RWPE2 (cell line): ENCODE measurements at regions not wholly inside any gene's neighbourhood (a gene's known extent, or its start where the extent isn't known, plus 50 kb on each side); places are given as distances from the start of the nearest gene placed in this dataset.

ENCODE experiments used
- ATAC-seq: fragments of 200-7000 bp; cut with Tn5 transposase; 3 replicates; pipeline ENCODE4 v1.9.1; 2021; ENCODE audit warnings: low read depth
- DNase-seq: peaks from one replicate; pipeline ENCODE4 v3.0.0-alpha.2; 2020; ENCODE audit warnings: low spot score
- H3K27ac ChIP-seq: fragments of 450-650 bp; 2 replicates; pipeline ENCODE4 v1.5.1; 2017; ENCODE audit warnings: mild to moderate bottlenecking; ENCODE audit not compliant: poor library complexity, severe bottlenecking
- H3K27me3 ChIP-seq: fragments of 250-450 bp; sonication (Bioruptor Pico); 2 replicates; pipeline ENCODE4 v1.5.1; 2021; ENCODE audit warnings: mild to moderate bottlenecking, moderate library complexity; ENCODE audit not compliant: insufficient read depth, poor library complexity, severe bottlenecking
- H3K36me3 ChIP-seq: fragments of 250-450 bp; sonication (Bioruptor Pico); 2 replicates; pipeline ENCODE4 v1.5.1; 2020; ENCODE audit warnings: low read depth, mild to moderate bottlenecking, moderate library complexity
- H3K4me1 ChIP-seq: fragments of 250-450 bp; sonication (Bioruptor Pico); 2 replicates; pipeline ENCODE4 v1.5.1; 2021; ENCODE audit warnings: mild to moderate bottlenecking, moderate library complexity; ENCODE audit not compliant: insufficient read depth, poor library complexity, severe bottlenecking
- H3K4me3 ChIP-seq: fragments of 250-450 bp; sonication (Bioruptor Pico); 2 replicates; pipeline ENCODE4 v1.5.1; 2021; ENCODE audit warnings: mild to moderate bottlenecking, moderate library complexity; ENCODE audit not compliant: severe bottlenecking
- H3K9me3 ChIP-seq: fragments of 250-450 bp; sonication (Bioruptor Pico); 2 replicates; pipeline ENCODE4 v1.5.1; 2021; ENCODE audit warnings: mild to moderate bottlenecking, moderate library complexity; ENCODE audit not compliant: severe bottlenecking
- TF ChIP-seq, protein P1 (sequence below): fragments of 450-650 bp; IDR thresholded peaks from one replicate; pipeline ENCODE4 v1.5.1; 2017; ENCODE audit warnings: mild to moderate bottlenecking, moderate library complexity; ENCODE audit not compliant: poor library complexity, severe bottlenecking

DNA sequence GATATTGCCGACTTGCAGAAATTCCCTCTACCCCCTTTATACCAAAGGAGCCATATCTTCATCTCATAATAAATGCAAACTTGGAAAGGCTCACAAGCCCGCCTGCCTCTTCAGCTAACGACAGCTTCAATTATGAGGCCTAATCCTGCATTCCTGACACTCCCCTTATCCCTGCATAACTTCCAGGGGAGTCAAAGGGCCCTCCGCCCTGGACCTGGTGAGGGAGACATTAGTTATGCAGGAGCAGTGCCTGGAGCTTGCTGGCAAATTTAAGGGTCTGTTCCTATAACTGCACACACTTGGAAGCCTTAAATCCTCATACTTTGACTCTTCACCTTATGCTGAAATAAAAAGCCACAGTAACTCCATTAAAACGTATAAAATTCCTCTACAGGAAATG lies 617.9 kb downstream of the BNC2 start:
- H3K9me3 ChIP-seq = no peaks in the 10 kb centered on the region
- TF ChIP-seq, protein P1, sequence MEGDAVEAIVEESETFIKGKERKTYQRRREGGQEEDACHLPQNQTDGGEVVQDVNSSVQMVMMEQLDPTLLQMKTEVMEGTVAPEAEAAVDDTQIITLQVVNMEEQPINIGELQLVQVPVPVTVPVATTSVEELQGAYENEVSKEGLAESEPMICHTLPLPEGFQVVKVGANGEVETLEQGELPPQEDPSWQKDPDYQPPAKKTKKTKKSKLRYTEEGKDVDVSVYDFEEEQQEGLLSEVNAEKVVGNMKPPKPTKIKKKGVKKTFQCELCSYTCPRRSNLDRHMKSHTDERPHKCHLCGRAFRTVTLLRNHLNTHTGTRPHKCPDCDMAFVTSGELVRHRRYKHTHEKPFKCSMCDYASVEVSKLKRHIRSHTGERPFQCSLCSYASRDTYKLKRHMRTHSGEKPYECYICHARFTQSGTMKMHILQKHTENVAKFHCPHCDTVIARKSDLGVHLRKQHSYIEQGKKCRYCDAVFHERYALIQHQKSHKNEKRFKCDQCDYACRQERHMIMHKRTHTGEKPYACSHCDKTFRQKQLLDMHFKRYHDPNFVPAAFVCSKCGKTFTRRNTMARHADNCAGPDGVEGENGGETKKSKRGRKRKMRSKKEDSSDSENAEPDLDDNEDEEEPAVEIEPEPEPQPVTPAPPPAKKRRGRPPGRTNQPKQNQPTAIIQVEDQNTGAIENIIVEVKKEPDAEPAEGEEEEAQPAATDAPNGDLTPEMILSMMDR = no peak

DNA sequence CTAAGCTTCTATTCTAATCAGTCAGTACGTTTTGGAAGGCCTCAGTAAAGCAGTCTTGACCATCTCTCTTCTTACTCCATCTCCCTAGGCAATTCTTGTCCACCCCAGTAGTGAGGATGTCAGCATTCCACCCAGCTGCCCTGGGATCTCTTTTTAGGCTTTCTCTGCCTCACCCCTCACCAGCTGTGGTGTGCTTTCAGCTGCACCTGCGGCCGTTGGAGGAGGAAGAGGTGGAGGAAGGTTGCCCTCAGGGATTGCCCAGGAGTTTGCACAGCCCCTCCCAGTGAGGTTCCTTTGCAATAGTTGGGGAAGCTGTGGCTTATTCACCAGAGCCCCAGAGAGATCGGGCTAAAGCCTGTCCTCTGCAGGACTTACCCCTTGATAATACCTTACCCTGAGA lies 615.8 kb downstream of the BNC2 start:
- no peak overlapping the region for H3K4me3 ChIP-seq
- H3K36me3 ChIP-seq = no peaks in the 10 kb centered on the region
- TF ChIP-seq, protein P1 = no peak
- H3K4me1 ChIP-seq = no peaks in the 10 kb centered on the region
- H3K27me3 ChIP-seq = no peaks in the 10 kb centered on the region
- DNase-seq (no peak), ATAC-seq (no peak)
- H3K27ac ChIP-seq = no peak overlapping the region
- H3K9me3 ChIP-seq = no peaks in the 10 kb centered on the region

More for the DNA sequence above, 617.9 kb downstream of the BNC2 start:
- DNase-seq (no peak), ATAC-seq (no peak)
- Histone ChIP-seq H3K27ac (no peak overlapping the region), H3K36me3 (no peaks in the 10 kb centered on the region), H3K4me3 (no peak overlapping the region), H3K27me3 (no peaks in the 10 kb centered on the region), H3K4me1 (no peaks in the 10 kb centered on the region)

DNA sequence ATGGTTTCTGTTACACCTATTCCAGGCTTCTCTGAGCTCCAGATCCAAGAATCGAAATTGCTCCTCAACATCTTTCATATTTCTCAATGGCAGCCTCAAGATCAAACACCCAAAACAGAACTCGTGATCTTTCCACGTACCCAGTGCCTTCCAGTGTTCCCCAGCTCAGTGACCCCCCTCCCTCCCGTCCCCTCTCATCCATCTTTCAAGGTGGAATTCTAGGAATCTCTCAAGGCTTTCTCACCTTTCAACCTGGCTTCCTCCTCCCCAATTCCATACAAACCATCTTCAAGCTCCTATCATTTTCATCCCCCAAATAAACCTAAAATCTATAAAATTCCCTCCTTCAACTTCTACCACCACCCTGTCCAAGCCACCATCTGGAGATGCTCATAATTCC lies 615.3 kb downstream of the BNC2 start:
- Histone ChIP-seq H3K9me3 (no peaks in the 10 kb centered on the region), H3K4me3 (no peak overlapping the region), H3K27ac (no peak overlapping the region), H3K4me1 (no peaks in the 10 kb centered on the region), H3K27me3 (no peaks in the 10 kb centered on the region), H3K36me3 (no peaks in the 10 kb centered on the region)
- TF ChIP-seq, protein P1 = no peak
- DNase-seq (no peak), ATAC-seq (no peak)

DNA sequence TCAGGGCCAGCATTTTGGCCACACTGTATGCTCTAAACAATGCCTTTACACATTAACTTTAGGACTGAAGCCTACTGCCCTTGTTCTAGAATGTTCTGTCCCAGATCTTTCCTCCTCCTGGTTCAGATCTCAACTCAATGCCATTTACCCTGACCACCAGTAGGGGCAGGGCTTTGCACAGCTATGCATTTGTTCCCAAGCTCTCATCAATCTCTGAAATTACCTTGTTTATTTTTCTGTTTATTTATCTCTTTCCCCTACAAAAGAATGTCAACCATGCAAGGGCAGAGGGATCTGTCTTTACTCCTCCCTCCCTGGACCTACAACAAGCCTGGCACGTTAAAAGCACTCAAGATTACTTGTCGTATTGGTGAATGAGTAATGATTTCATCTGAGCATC lies 612.9 kb downstream of the BNC2 start:
- no peak overlapping the region for H3K27ac ChIP-seq
- TF ChIP-seq, protein P1 = peak; percentile 49
- no peaks in the 10 kb centered on the region for H3K36me3 ChIP-seq
- no peak overlapping the region for H3K4me3 ChIP-seq
- H3K4me1 ChIP-seq = no peaks in the 10 kb centered on the region
- DNase-seq (no peak), ATAC-seq (0 out of 3 replicates have a peak, but pooled peaks have one; percentile 44)
- no peaks in the 10 kb centered on the region for H3K9me3 ChIP-seq
- H3K27me3 ChIP-seq = no peaks in the 10 kb centered on the region

DNA sequence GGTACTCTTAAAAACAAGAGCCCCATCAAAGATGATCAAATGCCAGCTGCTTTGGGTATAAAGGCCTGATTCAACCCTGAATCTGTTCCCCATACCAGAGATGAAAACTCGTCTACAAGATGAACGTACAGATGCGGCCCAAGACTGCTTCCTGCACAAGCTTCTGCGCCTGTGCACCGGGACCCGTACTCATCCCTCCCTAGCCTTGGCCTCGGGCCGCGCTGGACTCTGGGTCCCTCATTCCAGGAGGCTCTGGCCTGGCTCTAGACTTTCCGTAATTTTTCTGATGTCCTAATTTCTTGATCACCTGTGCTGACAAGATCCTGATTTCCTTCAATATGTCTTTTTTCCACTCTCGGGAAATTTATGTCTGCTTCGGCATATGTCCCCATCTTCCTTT lies 612.3 kb downstream of the BNC2 start:
- ATAC-seq (no peak), DNase-seq (no peak)
- H3K36me3 ChIP-seq = no peaks in the 10 kb centered on the region
- H3K27me3 ChIP-seq = no peaks in the 10 kb centered on the region
- no peak overlapping the region for H3K4me3 ChIP-seq
- H3K27ac ChIP-seq = no peak overlapping the region
- H3K4me1 ChIP-seq = no peaks in the 10 kb centered on the region
- H3K9me3 ChIP-seq = no peaks in the 10 kb centered on the region
- TF ChIP-seq, protein P1 = no peak
